HL-60 (cell line): ENCODE measurements at regions not wholly inside any gene's neighbourhood (a gene's known extent, or its start where the extent isn't known, plus 50 kb on each side); places are given as distances from the start of the nearest gene placed in this dataset.
"Not testable (repeated sequence)": the region's sequence is repeated elsewhere in the genome, so short reads cannot be mapped to it uniquely, and the experiment has no call there.

Experiments
- DNase-seq, 2 experiments: peaks; one replicate each; pipeline ENCODE4 v3.0.0-alpha.2; 2010 to 2020; ENCODE audit warnings: low read depth in 1 of 2, low spot score in 1 of 2
- H3K27ac ChIP-seq: fragments of 250-450 bp; sonication (Bioruptor Pico); replicated peaks from 2 replicates; pipeline ENCODE4 v1.5.1; 2020; ENCODE audit warnings: mild to moderate bottlenecking, moderate library complexity
- H3K27me3 ChIP-seq: fragments of 250-450 bp; sonication (Bioruptor Pico); 2 replicates; pipeline ENCODE4 v1.5.1; 2021; ENCODE audit warnings: mild to moderate bottlenecking, moderate library complexity; ENCODE audit not compliant: insufficient read depth, poor library complexity, severe bottlenecking
- H3K4me3 ChIP-seq: replicated peaks from 2 replicates; pipeline ENCODE4 v1.5.1; 2011; ENCODE audit warnings: mild to moderate bottlenecking, control low read depth, low read length; ENCODE audit not compliant: insufficient read depth
- GABPA ChIP-seq: IDR thresholded peaks from 2 replicates; pipeline ENCODE4 v1.6.1; 2012; ENCODE audit warnings: low read depth
- POLR2AphosphoS5 ChIP-seq: IDR thresholded peaks from 2 replicates; pipeline ENCODE4 v1.6.1; 2012; ENCODE audit warnings: low read depth
- REST ChIP-seq: IDR thresholded peaks from 2 replicates; pipeline ENCODE4 v1.6.1; 2012; ENCODE audit warnings: low read depth; ENCODE audit not compliant: insufficient replicate concordance
- SPI1 ChIP-seq: IDR thresholded peaks from 2 replicates; pipeline ENCODE4 v1.6.1; 2012; ENCODE audit warnings: low read depth, mild to moderate bottlenecking, borderline replicate concordance
- TF ChIP-seq, protein P1 (sequence below): IDR thresholded peaks from one replicate; pipeline ENCODE4 v1.5.1; 2011; ENCODE audit warnings: low read length, control low read depth, inconsistent platforms; ENCODE audit not compliant: insufficient read depth

DNA sequence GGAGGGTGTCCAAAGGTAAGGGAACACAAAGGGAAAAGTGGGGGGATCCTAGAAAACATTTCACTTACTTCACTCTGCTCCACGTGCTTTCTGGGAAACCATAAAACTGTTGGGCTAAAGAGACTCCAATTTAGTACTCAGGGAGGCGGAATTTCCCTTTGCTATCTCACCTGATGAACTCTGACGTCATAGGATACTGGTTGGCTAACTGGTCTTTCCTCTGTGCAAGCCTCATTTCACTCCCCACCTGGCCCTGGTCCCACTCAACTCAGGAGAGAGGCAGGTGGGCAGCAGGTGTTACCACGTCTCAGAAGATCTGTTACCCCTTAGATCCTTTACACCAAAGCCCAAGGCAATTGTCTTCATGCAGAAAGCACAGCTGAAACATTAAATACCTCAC is 51.8 kb upstream of the PMAIP1 start:
- Histone ChIP-seq H3K27ac (no peak overlapping the region), H3K4me3 (no peak overlapping the region), H3K27me3 (no peaks in the 10 kb centered on the region)
- no peak for TF ChIP-seq REST
- no peak for TF ChIP-seq POLR2AphosphoS5
- TF ChIP-seq, protein P1, sequence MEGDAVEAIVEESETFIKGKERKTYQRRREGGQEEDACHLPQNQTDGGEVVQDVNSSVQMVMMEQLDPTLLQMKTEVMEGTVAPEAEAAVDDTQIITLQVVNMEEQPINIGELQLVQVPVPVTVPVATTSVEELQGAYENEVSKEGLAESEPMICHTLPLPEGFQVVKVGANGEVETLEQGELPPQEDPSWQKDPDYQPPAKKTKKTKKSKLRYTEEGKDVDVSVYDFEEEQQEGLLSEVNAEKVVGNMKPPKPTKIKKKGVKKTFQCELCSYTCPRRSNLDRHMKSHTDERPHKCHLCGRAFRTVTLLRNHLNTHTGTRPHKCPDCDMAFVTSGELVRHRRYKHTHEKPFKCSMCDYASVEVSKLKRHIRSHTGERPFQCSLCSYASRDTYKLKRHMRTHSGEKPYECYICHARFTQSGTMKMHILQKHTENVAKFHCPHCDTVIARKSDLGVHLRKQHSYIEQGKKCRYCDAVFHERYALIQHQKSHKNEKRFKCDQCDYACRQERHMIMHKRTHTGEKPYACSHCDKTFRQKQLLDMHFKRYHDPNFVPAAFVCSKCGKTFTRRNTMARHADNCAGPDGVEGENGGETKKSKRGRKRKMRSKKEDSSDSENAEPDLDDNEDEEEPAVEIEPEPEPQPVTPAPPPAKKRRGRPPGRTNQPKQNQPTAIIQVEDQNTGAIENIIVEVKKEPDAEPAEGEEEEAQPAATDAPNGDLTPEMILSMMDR: no peak
- no peak for TF ChIP-seq SPI1
- DNase-seq: no peak

DNA sequence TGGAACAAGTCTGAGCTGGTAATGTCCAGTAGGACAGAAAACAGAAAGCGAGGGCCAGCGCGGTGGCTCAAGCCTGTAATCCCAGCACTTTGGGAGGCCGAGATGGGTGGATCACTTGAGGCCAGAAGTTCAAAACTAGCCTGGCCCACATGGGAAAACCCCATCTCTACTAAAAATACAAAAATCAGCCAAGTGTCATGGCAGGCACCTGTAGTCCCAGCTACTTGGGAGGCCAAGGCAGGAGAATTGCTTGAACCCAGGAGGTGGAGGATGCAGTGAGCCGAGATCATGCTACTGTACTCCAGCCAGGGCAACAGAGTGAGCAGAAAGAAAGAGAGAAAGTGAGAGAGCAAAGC is 52.3 kb upstream of the PMAIP1 start:
- not testable (repeated sequence) for DNase-seq, H3K27ac ChIP-seq, H3K4me3 ChIP-seq, H3K27me3 ChIP-seq

DNA sequence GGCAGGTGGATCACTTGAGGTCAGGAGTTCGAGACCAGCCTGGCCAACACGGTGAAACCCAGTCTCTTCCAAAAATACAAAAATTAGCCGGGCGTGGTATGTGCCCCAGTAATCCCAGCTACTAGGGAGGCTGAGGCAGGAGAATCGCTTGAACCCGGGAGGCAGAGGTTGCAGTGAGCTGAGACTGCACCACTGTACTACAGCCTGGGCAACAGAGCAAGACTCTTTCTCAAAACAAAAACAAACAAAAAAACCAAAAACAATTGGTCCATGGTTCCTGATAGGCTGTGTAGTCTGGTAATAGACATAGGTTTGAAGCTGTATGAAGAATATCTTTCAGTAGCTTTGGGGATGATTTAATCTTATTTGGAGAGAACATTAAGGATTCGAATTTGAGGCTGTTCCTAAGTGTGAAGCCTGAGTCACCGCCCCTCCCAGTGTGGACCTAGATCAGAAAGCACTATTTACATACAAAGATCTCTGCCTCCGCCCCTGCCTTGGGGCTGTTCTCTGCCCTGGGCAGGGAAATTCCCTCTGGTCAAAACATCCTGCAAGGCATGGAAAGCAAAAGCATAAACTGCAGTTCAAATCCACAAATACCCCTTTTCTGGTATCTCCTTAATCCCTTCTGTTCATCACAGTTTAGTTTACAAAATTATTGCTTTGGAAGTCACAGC is 52.8 kb upstream of the PMAIP1 start:
- Histone ChIP-seq H3K27ac (no peak overlapping the region), H3K4me3 (no peak overlapping the region), H3K27me3 (no peaks in the 10 kb centered on the region)
- TF ChIP-seq, protein P1: no peak
- TF ChIP-seq REST: no peak
- TF ChIP-seq SPI1: no peak
- no peak for TF ChIP-seq GABPA
- TF ChIP-seq POLR2AphosphoS5: no peak
- no peak for DNase-seq

DNA sequence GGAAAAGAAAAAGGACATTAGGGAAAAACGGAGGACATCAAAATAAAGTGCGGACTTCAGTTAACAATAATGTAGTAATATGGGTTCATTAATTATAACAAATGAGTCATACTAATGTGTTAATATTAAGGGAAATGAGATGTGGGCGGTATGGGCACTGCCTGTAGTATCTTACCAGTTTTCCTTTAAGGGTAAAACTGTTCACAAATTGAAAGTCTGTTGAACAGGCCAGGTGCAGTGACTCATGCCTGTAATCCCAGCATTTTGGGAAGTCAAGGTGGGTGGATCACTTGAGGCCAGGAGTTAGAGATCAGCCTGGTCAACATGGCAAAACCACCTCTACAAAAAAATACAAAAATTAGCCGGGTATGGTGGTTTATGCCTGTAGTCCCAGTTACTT is 56.8 kb upstream of the PMAIP1 start:
- no peaks in the 10 kb centered on the region for H3K27me3 ChIP-seq
- no peak for DNase-seq
- no peak overlapping the region for H3K27ac ChIP-seq

More for the DNA sequence above, 56.8 kb upstream of the PMAIP1 start:
- no peak overlapping the region for H3K4me3 ChIP-seq
- TF ChIP-seq, protein P1: no peak
- TF ChIP-seq POLR2AphosphoS5 (no peak), GABPA (no peak), REST (no peak), SPI1 (no peak)
